ENCODE measurements at regions not wholly inside any gene's neighbourhood (a gene's known extent, or its start where the extent isn't known, plus 50 kb on each side); places are given as distances from the start of the nearest gene placed in this dataset.

- H3K9ac ChIP-seq (ENCODE audit: low read length), result peak overlapping the region; percentile 12
- no peaks in the 10 kb centered on the region for H3K79me2 ChIP-seq (ENCODE audit: insufficient read depth, low read length)
- no peaks in the 10 kb centered on the region for H3K27me3 ChIP-seq (ENCODE audit: insufficient read depth, low read length)
- H3K27ac ChIP-seq (ENCODE audit: low read depth, low read length), result no peak overlapping the region
- DNase-seq (ENCODE audit: low read depth) (peak; percentile 10), FAIRE-seq (no peak)
- no peaks in the 10 kb centered on the region for H3K4me1 ChIP-seq (ENCODE audit: insufficient read depth, low read length)
- H3K4me1 Mint-ChIP-seq (ENCODE audit: low read depth, unreplicated experiment), result no peaks in the 10 kb centered on the region
- no peak overlapping the region for H3K4me3 ChIP-seq (ENCODE audit: insufficient read depth, low read depth, low read length)
- peak overlapping the region; percentile 67 for H3K4me2 ChIP-seq (ENCODE audit: low read length)
- no peaks in the 10 kb centered on the region for H4K20me1 ChIP-seq (ENCODE audit: insufficient read depth, low read length)
- peak overlapping the region; percentile 53 for H2AFZ ChIP-seq (ENCODE audit: low read depth, low read length)
- no peaks in the 10 kb centered on the region for H3K36me3 ChIP-seq (ENCODE audit: insufficient read depth, low read length)
- no peak overlapping the region for H3K27ac Mint-ChIP-seq (ENCODE audit: unreplicated experiment)
- no peaks in the 10 kb centered on the region for H3K36me3 Mint-ChIP-seq (ENCODE audit: low read depth, unreplicated experiment)
- peak; percentile 21 for TF ChIP-seq CTCF (IDR thresholded peaks at IDR 0.05; ENCODE audit: insufficient read depth, low read depth, low read length)
- no peak for TF ChIP-seq EZH2 (IDR thresholded peaks at IDR 0.05; ENCODE audit: insufficient read depth, low read length)
- peaks cover 2% of the 10 kb centered on the region for H3K27me3 Mint-ChIP-seq (ENCODE audit: low read depth, unreplicated experiment)
- no peaks in the 10 kb centered on the region for H3K9me3 Mint-ChIP-seq (ENCODE audit: unreplicated experiment)
- H3K4me3 Mint-ChIP-seq (ENCODE audit: unreplicated experiment), result no peak overlapping the region
- H3K9me3 ChIP-seq (ENCODE audit: insufficient read depth, low read depth, low read length), result no peaks in the 10 kb centered on the region
Measured at GRCh38 chr5:4511996-4512656, 628.0 kb upstream of the ADAMTS16 start.

DNA sequence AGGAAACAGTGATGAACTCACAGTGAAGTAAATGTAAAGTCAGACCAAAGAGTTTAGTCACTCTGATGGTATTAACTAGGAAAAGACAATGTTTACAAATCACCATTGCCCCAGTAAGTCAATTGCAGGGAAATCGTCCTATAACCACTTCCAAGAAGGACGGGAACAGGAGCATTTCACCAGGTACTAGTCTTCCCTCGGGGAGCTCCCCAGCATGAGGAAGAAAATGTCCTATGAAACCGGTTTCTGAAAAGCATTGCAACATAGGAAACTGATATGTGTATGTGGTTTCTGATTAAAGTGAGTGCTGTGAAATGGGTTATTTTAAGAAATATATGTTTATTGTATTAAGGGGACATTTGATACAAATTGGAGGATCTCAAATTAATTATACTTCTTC is 626.7 kb upstream of the ADAMTS16 start:
- Mint-ChIP-seq H3K4me3 (ENCODE audit: unreplicated experiment) (no peak overlapping the region), H3K4me1 (ENCODE audit: low read depth, unreplicated experiment) (no peaks in the 10 kb centered on the region), H3K9me3 (ENCODE audit: unreplicated experiment) (no peaks in the 10 kb centered on the region), H3K27ac (ENCODE audit: unreplicated experiment) (no peak overlapping the region), H3K27me3 (ENCODE audit: low read depth, unreplicated experiment) (peaks cover 2% of the 10 kb centered on the region), H3K36me3 (ENCODE audit: low read depth, unreplicated experiment) (no peaks in the 10 kb centered on the region)
- no peak overlapping the region for H3K4me3 ChIP-seq (ENCODE audit: insufficient read depth, low read depth, low read length)
- TF ChIP-seq EZH2 (IDR thresholded peaks at IDR 0.05; ENCODE audit: insufficient read depth, low read length) (no peak), CTCF (IDR thresholded peaks at IDR 0.05; ENCODE audit: insufficient read depth, low read depth, low read length) (no peak)
- no peak overlapping the region for H3K9ac ChIP-seq (ENCODE audit: low read length)
- H3K27me3 ChIP-seq (ENCODE audit: insufficient read depth, low read length), result no peaks in the 10 kb centered on the region
- no peak overlapping the region for H2AFZ ChIP-seq (ENCODE audit: low read depth, low read length)
- FAIRE-seq (no peak), DNase-seq (ENCODE audit: low read depth) (no peak)
- H3K79me2 ChIP-seq (ENCODE audit: insufficient read depth, low read length), result no peaks in the 10 kb centered on the region
- no peaks in the 10 kb centered on the region for H3K9me3 ChIP-seq (ENCODE audit: insufficient read depth, low read depth, low read length)
- H3K36me3 ChIP-seq (ENCODE audit: insufficient read depth, low read length), result no peaks in the 10 kb centered on the region
- no peak overlapping the region for H3K27ac ChIP-seq (ENCODE audit: low read depth, low read length)
- no peaks in the 10 kb centered on the region for H3K4me1 ChIP-seq (ENCODE audit: insufficient read depth, low read length)
- no peaks in the 10 kb centered on the region for H4K20me1 ChIP-seq (ENCODE audit: insufficient read depth, low read length)
- no peak overlapping the region for H3K4me2 ChIP-seq (ENCODE audit: low read length)

DNA sequence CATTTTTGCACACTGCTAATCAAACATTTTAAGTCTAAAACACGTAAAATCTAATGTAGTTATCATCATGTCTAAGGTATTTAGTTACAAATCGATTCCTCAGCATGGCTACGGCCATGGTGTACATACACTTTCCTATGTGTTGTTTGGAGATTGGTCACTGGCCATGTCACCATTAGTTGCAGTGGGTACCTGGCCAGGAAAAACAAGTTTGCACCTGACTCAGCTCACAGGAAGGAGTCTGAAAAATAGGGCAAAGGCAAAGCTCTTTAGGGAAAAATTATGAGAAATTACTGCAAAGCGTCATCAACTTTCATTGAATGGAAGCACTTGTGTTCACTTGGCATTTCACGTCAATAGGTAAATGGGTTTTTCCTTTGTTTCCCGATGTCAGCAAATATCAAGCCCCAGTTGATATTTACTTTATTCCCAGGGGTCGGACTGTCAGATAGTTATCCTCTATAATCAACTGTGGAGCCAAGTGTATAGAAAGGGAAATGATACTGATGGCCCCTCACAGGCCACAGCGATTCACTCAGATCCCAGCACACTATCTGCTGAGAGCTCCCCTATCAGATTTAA is 626.0 kb upstream of the ADAMTS16 start:
- no peaks in the 10 kb centered on the region for H3K4me1 ChIP-seq (ENCODE audit: insufficient read depth, low read length)
- H3K9ac ChIP-seq (ENCODE audit: low read length), result no peak overlapping the region
- no peaks in the 10 kb centered on the region for H3K9me3 Mint-ChIP-seq (ENCODE audit: unreplicated experiment)
- H3K4me3 Mint-ChIP-seq (ENCODE audit: unreplicated experiment), result no peak overlapping the region
- no peak overlapping the region for H2AFZ ChIP-seq (ENCODE audit: low read depth, low read length)
- no peaks in the 10 kb centered on the region for H3K36me3 ChIP-seq (ENCODE audit: insufficient read depth, low read length)
- H3K27me3 ChIP-seq (ENCODE audit: insufficient read depth, low read length), result no peaks in the 10 kb centered on the region
- H3K4me2 ChIP-seq (ENCODE audit: low read length), result no peak overlapping the region
- FAIRE-seq (no peak), DNase-seq (ENCODE audit: low read depth) (no peak)
- TF ChIP-seq CTCF (IDR thresholded peaks at IDR 0.05; ENCODE audit: insufficient read depth, low read depth, low read length) (no peak), EZH2 (IDR thresholded peaks at IDR 0.05; ENCODE audit: insufficient read depth, low read length) (no peak)
- H3K27me3 Mint-ChIP-seq (ENCODE audit: low read depth, unreplicated experiment), result peaks cover 2% of the 10 kb centered on the region
- H3K27ac ChIP-seq (ENCODE audit: low read depth, low read length), result no peak overlapping the region
- H3K4me1 Mint-ChIP-seq (ENCODE audit: low read depth, unreplicated experiment), result no peaks in the 10 kb centered on the region
- H3K4me3 ChIP-seq (ENCODE audit: insufficient read depth, low read depth, low read length), result no peak overlapping the region
- H3K36me3 Mint-ChIP-seq (ENCODE audit: low read depth, unreplicated experiment), result no peaks in the 10 kb centered on the region
- no peaks in the 10 kb centered on the region for H3K79me2 ChIP-seq (ENCODE audit: insufficient read depth, low read length)
- no peak overlapping the region for H3K27ac Mint-ChIP-seq (ENCODE audit: unreplicated experiment)
- no peaks in the 10 kb centered on the region for H3K9me3 ChIP-seq (ENCODE audit: insufficient read depth, low read depth, low read length)
- H4K20me1 ChIP-seq (ENCODE audit: insufficient read depth, low read length), result no peaks in the 10 kb centered on the region
